Stomach smooth muscle (tissue), 2 donors: ENCODE measurements at regions not wholly inside any gene's neighbourhood (a gene's known extent, or its start where the extent isn't known, plus 50 kb on each side); places are given as distances from the start of the nearest gene placed in this dataset.
"Not testable (repeated sequence)": the region's sequence is repeated elsewhere in the genome, so short reads cannot be mapped to it uniquely, and the experiment has no call there.

Experiments
- H3K27ac ChIP-seq: one replicate; pipeline ENCODE4 v1.7.0; 2013; ENCODE audit warnings: mild to moderate bottlenecking, low read length, inconsistent platforms
- H3K27me3 ChIP-seq, 2 donors: one replicate each; pipeline ENCODE4 v1.7.0; 2013; ENCODE audit warnings: low read length in 2 of 2; ENCODE audit not compliant: insufficient read depth in 2 of 2, control insufficient read depth in 1 of 2
- H3K36me3 ChIP-seq, 2 donors: one replicate each; pipeline ENCODE4 v1.7.0; 2013; ENCODE audit warnings: low read length in 2 of 2; ENCODE audit not compliant: control insufficient read depth in 2 of 2, insufficient read depth in 2 of 2
- H3K4me1 ChIP-seq: one replicate; pipeline ENCODE4 v1.7.0; 2013; ENCODE audit warnings: low read length; ENCODE audit not compliant: control insufficient read depth, insufficient read depth
- H3K4me3 ChIP-seq, 2 donors: one replicate each; pipeline ENCODE4 v1.7.0; 2013; ENCODE audit warnings: low read length in 2 of 2
- H3K9ac ChIP-seq, 2 donors: one replicate each; pipeline ENCODE4 v1.7.0; 2013; ENCODE audit warnings: low read length in 2 of 2, mild to moderate bottlenecking in 1 of 2
- H3K9me3 ChIP-seq, 2 donors: one replicate each; pipeline ENCODE4 v1.7.0; 2013; ENCODE audit warnings: low read length in 2 of 2; ENCODE audit not compliant: control insufficient read depth in 2 of 2
- donor health status: healthy.
- donor health status: Pancreatic carcinoma.

DNA sequence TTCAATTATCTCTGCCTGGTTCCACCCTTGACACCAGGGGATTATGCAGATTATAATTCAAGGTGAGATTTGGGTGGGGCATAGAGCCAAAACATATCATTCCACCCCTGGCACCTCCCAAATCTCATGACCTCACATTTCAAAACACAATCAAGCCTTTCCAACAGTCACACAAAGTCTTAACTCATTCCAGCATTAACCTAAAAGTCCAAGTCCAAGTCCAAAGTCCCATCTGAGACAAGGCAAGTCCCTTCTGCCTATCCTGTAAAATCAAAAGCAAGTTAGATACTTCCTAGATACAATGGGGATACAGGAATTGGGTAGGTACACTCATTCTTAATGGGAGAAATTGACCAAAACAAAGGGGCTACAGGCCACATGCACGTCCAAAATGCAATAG, 73.7 kb upstream of the SLC24A3 start:
- Histone ChIP-seq H3K36me3 (no peaks in the 10 kb centered on the region), H3K9me3 (peaks cover 0 to 6% of the 10 kb centered on the region in 2 donors), H3K4me3 (no peak overlapping the region), H3K9ac (no peak overlapping the region), H3K27ac (no peak overlapping the region), H3K27me3 (no peaks in the 10 kb centered on the region), H3K4me1 (no peaks in the 10 kb centered on the region)

DNA sequence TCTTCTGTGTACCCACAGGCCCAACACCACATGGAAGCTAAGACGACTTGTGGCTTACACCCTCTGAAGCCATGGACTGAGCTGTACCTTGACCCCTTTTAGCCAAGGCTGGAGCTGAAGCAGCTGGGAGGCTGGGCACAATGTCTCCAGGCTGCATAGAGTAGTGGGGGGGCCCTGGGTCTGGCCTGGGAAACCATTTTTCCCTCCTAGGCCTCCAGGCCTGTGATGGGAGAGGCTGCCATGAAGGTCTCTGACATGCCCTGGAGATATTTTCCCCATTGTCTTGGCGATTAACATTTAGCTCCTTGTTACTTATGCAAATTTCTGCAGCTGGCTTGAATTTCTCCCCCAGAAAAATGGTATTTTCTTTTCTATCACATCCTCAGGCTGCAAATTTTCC, 72.9 kb upstream of the SLC24A3 start:
- H3K36me3 ChIP-seq, H3K9ac ChIP-seq, H3K27ac ChIP-seq, H3K4me3 ChIP-seq, H3K9me3 ChIP-seq, H3K27me3 ChIP-seq, H3K4me1 ChIP-seq: not testable (repeated sequence)

DNA sequence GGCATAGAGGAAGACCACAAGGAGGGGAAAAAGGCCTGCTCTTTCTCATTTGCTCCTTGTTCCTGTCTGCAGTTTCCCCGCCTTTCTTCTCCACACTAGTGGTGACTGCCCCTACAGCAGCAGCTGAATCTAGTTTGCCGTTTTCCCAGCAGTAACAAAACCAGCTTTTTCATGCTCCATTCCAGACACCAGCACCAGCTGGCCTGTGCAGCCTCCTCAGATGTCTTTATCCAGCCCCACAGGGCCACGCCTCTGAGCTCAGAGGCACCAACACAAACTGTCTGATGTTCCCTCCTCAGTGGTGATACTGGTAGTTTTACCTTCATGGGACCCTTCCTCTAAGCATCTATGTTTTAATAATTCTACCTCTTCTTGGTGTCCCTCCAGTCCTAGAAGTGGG, 70.4 kb upstream of the SLC24A3 start:
- Histone ChIP-seq H3K27me3 (no peaks in the 10 kb centered on the region), H3K27ac (no peak overlapping the region), H3K36me3 (no peaks in the 10 kb centered on the region), H3K4me1 (no peaks in the 10 kb centered on the region), H3K9me3 (no peaks in the 10 kb centered on the region), H3K9ac (no peak overlapping the region), H3K4me3 (no peak overlapping the region)

DNA sequence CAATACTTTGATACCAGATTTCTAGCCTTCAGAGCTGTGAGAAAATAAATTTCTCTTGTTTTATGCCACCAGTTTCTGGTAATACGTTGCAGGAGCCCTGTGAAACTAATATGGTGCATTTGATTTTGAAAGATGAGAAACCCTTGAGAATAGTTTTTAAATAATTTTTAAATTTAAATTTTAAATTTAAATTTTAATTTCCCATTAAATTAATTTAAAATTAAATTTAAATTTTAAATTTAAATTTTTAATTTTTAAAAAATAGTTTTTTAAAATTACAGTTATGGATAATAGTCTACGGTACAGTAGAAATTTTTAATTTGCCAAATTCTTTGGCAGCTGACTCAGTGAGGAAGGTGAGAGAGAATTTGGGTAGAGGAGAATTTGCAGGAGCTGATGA, 68.6 kb upstream of the SLC24A3 start:
- Histone ChIP-seq H3K4me1 (no peaks in the 10 kb centered on the region), H3K27me3 (no peaks in the 10 kb centered on the region), H3K4me3 (no peak overlapping the region), H3K9ac (no peak overlapping the region), H3K27ac (no peak overlapping the region), H3K36me3 (no peaks in the 10 kb centered on the region), H3K9me3 (no peaks in the 10 kb centered on the region)

DNA sequence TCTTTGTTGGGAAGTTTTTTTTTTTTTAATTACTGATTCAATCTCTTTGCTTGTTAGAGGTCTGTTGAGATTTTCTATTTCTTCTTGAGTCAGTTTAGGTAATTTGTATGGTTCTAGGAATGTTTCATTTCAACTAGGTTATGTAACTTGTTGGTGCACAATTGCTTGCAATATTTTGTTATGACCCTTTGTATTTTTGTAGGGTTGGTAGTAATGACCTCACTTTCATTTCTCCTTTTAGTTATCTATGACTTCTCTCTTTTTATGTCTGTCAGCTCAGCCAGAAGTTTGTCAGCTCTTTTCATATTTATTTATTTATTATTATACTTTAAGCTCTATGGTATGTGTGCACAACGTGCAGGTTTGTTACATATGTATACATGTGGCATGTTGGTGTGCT, 51.1 kb upstream of the SLC24A3 start:
- no peak overlapping the region for H3K27ac ChIP-seq
- H3K4me3 ChIP-seq: no peak overlapping the region
- no peaks in the 10 kb centered on the region for H3K36me3 ChIP-seq
- no peaks in the 10 kb centered on the region for H3K27me3 ChIP-seq
- H3K4me1 ChIP-seq: no peaks in the 10 kb centered on the region
- H3K9me3 ChIP-seq: no peaks in the 10 kb centered on the region
- no peak overlapping the region for H3K9ac ChIP-seq
